CD4-positive, alpha-beta T cell (primary cell): ENCODE measurements at regions not wholly inside any gene's neighbourhood (a gene's known extent, or its start where the extent isn't known, plus 50 kb on each side); places are given as distances from the start of the nearest gene placed in this dataset.
"Not testable (repeated sequence)": the region's sequence is repeated elsewhere in the genome, so short reads cannot be mapped to it uniquely, and the experiment has no call there.

Source experiments
- ATAC-seq: fragments of 200-7000 bp; cut with Tn5 transposase; one replicate; pipeline ENCODE4 v1.10.0; 2022; ENCODE audit warnings: mild to moderate bottlenecking; ENCODE audit not compliant: poor library complexity
- CTCF ChIA-PET: fragments of 350-600 bp; sonication (Branson Sonifier 250); formaldehyde crosslinking; loops from one replicate; lab custom pipeline; 2021; ENCODE audit warnings: antibody characterized with exemption, inconsistent platforms; lab: Charles Lee
- POLR2A ChIA-PET: fragments of 350-600 bp; sonication (Branson Sonifier 250); formaldehyde crosslinking; loops from one replicate; lab custom pipeline; 2021; ENCODE audit warnings: antibody characterized with exemption, inconsistent platforms; lab: Charles Lee
- DNase-seq, 14 experiments: peaks; one replicate each; pipeline ENCODE4 v3.0.0-alpha.2; 2013 to 2020; ENCODE audit warnings: mixed read lengths in 2 of 14
- H3K27ac ChIP-seq, 2 donors: one replicate each; pipeline versions ENCODE4 v1.5.1 to v1.7.0; 2013; ENCODE audit warnings: low read length in 2 of 2, low read depth in 1 of 2, mild to moderate bottlenecking in 1 of 2
- H3K27me3 ChIP-seq, 2 experiments: 1 replicate in 1 of 2; 2 replicates in 1 of 2; pipeline versions ENCODE4 v1.6.1 to v1.7.0; 2013; ENCODE audit warnings: low read length in 2 of 2, control low read depth in 1 of 2, mild to moderate bottlenecking in 1 of 2, moderate library complexity in 1 of 2; ENCODE audit not compliant: insufficient read depth in 2 of 2, control insufficient read depth in 1 of 2
- H3K36me3 ChIP-seq: one replicate; pipeline ENCODE4 v1.6.1; 2013; ENCODE audit warnings: low read length, control low read depth; ENCODE audit not compliant: insufficient read depth
- H3K4me1 ChIP-seq: one replicate; pipeline ENCODE4 v1.6.1; 2013; ENCODE audit warnings: low read length, control low read depth; ENCODE audit not compliant: insufficient read depth
- H3K4me3 ChIP-seq: one replicate; pipeline ENCODE4 v1.5.1; 2013; ENCODE audit warnings: mild to moderate bottlenecking, low read length, moderate library complexity
- H3K9me3 ChIP-seq, 2 experiments: 1 replicate in 1 of 2; 2 replicates in 1 of 2; pipeline versions ENCODE4 v1.6.1 to v1.7.0; 2013; ENCODE audit warnings: low read length in 2 of 2, mild to moderate bottlenecking in 2 of 2, control low read depth in 1 of 2, moderate library complexity in 1 of 2; ENCODE audit not compliant: control insufficient read depth in 1 of 2, insufficient read depth in 1 of 2
- H3K27ac Mint-ChIP-seq: one replicate; pipeline ENCODE4 v1.8.0; 2020; ENCODE audit warnings: mixed read lengths
- H3K27me3 Mint-ChIP-seq: one replicate; pipeline ENCODE4 v1.8.0; 2021; ENCODE audit warnings: mixed read lengths
- H3K36me3 Mint-ChIP-seq: one replicate; pipeline ENCODE4 v1.8.0; 2021; ENCODE audit warnings: low read depth, mixed read lengths
- H3K4me1 Mint-ChIP-seq: one replicate; pipeline ENCODE4 v1.8.0; 2021; ENCODE audit warnings: low read depth, mixed read lengths
- H3K4me3 Mint-ChIP-seq: one replicate; pipeline ENCODE4 v1.8.0; 2020; ENCODE audit warnings: mild to moderate bottlenecking, mixed read lengths
- H3K9me3 Mint-ChIP-seq: one replicate; pipeline ENCODE4 v1.8.0; 2020; ENCODE audit warnings: mixed read lengths
- intact Hi-C, 2 experiments: fragments of 100-400 bp; cut with DNase I in 1 of 2; cut with micrococcal nuclease in 1 of 2; formaldehyde crosslinking; loops; one replicate each; pipeline versions ENCODE4 v1.15.1 to v1.9.0; 2023 to 2025; cut with DNase I, micrococcal nuclease
- TF ChIP-seq, protein P1 (sequence below): fragments of 200-600 bp; IDR thresholded peaks from one replicate; pipeline ENCODE4 v1.8.0; 2022; ENCODE audit warnings: antibody characterized with exemption, mild to moderate bottlenecking

DNA sequence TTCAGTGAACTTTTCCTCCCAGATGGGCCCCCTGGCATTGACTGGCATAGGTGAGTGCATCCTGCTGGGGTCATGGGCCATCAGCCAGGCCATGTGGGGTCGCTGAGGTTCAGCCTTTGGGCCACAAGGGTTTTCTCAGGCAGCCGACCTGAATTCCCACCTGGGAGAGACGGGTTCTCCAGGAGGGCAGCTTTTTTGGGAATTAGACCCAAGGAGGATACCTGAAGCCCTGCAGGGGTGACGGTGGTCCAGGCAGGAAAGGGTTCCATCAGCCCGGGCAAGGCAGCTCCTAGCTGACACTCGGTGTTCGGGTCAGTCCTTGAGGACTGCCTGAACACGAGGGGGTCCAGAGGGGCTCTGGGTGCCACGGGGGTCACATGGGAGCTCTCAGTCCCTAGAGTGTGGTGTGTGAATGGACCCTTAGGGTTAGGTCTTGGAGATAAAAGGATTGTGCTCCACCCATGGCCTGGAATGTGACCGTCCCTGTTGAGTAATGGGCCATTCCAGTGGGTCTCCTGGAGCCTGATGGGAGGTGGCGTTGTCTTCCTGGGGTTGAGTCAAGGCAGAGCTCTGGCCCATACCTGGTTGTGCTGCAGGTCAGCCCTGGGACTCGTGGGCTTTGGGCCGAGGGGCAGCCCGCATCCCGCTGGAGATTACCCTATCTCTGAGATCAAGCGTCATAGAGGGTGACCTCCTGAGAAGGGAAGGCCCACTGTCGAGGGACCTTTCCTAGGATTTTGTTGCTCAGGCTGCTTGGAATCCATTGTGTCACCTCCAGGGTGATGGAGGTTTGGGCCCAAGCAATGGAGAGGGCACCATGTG, 192.8 kb downstream of the UBE3A start:
- H3K27me3 Mint-ChIP-seq = no peaks in the 10 kb centered on the region
- H3K4me1 ChIP-seq = no peaks in the 10 kb centered on the region
- no peaks in the 10 kb centered on the region for H3K9me3 Mint-ChIP-seq
- no peaks in the 10 kb centered on the region for H3K36me3 ChIP-seq
- intact Hi-C loops = loop anchor here in 1 of 2 experiments (5.0 kb wide), 1 partner anchor 499 kb away; no protein-coding TSS in a partner anchor
- DNase-seq = peak in 2 of 14 experiments; percentile 2 to 25
- H3K36me3 Mint-ChIP-seq = no peaks in the 10 kb centered on the region
- H3K4me1 Mint-ChIP-seq = no peaks in the 10 kb centered on the region
- no peak overlapping the region for H3K4me3 ChIP-seq
- H3K27ac ChIP-seq = no peak overlapping the region
- POLR2A ChIA-PET = no interaction called here
- CTCF ChIA-PET = no interaction called here
- TF ChIP-seq, protein P1, sequence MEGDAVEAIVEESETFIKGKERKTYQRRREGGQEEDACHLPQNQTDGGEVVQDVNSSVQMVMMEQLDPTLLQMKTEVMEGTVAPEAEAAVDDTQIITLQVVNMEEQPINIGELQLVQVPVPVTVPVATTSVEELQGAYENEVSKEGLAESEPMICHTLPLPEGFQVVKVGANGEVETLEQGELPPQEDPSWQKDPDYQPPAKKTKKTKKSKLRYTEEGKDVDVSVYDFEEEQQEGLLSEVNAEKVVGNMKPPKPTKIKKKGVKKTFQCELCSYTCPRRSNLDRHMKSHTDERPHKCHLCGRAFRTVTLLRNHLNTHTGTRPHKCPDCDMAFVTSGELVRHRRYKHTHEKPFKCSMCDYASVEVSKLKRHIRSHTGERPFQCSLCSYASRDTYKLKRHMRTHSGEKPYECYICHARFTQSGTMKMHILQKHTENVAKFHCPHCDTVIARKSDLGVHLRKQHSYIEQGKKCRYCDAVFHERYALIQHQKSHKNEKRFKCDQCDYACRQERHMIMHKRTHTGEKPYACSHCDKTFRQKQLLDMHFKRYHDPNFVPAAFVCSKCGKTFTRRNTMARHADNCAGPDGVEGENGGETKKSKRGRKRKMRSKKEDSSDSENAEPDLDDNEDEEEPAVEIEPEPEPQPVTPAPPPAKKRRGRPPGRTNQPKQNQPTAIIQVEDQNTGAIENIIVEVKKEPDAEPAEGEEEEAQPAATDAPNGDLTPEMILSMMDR = no peak
- H3K4me3 Mint-ChIP-seq = no peak overlapping the region
- ATAC-seq = no peak
- peaks cover 4 to 100% of the 10 kb centered on the region in 2 experiments for H3K9me3 ChIP-seq
- H3K27ac Mint-ChIP-seq = no peak overlapping the region
- H3K27me3 ChIP-seq = no peaks in the 10 kb centered on the region

- Mint-ChIP-seq H3K27me3 (no peaks in the 10 kb centered on the region), H3K4me1 (no peaks in the 10 kb centered on the region), H3K36me3 (no peaks in the 10 kb centered on the region), H3K4me3 (no peak overlapping the region), H3K9me3 (no peaks in the 10 kb centered on the region), H3K27ac (no peak overlapping the region)
- Histone ChIP-seq H3K27me3 (no peaks in the 10 kb centered on the region), H3K27ac (no peak overlapping the region), H3K9me3 (peaks cover 4 to 100% of the 10 kb centered on the region in 2 experiments), H3K36me3 (no peaks in the 10 kb centered on the region), H3K4me3 (no peak overlapping the region), H3K4me1 (no peaks in the 10 kb centered on the region)
- TF ChIP-seq, protein P1 = no peak
- POLR2A ChIA-PET = no interaction called here
- CTCF ChIA-PET = no interaction called here
- ATAC-seq (no peak), DNase-seq (peak in 1 of 14 experiments; percentile 3)
- intact Hi-C loops = loop anchor here in 1 of 2 experiments (5.0 kb wide), 1 partner anchor 500 kb away; no protein-coding TSS in a partner anchor
These were observed 192.0 kb downstream of the UBE3A start for GRCh38 chr15:25246641-25247406.

DNA sequence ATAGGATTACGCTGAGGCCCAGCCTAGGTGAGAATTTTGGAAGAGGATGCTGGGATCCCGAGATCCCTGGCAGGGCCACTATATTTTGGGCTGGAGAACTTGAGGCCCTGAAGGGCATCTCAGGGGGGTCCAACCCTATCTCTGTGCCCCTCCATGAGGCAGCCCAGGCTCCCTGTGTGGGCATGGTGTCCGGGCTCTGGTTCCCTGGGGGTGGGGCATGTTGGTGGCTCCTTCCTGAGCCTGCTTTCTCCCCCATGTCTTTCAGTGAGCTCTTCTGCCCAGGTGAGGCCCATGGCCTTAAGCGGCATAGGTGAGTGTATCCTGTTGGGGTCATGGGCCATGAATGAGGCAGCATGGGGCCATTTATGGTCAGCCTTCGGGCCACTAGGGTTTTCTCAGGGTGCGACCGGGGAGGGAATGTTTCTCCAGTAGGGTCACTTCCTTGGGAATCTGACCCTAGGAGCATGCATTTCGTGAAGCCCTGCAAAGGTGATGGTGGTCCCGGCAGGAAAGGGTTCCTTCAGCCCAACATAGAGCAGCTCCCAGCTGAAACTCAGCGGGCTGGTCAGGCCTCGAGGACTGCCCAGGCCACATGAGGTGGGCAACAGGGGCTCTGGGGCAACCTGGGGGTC, 191.3 kb downstream of the UBE3A start:
- H3K4me3 Mint-ChIP-seq = no peak overlapping the region
- H3K27ac Mint-ChIP-seq = no peak overlapping the region
- no peaks in the 10 kb centered on the region for H3K9me3 Mint-ChIP-seq
- intact Hi-C loops = loop anchor here in 1 of 2 experiments (5.0 kb wide), 1 partner anchor 500 kb away; no protein-coding TSS in a partner anchor
- no peaks in the 10 kb centered on the region for H3K27me3 Mint-ChIP-seq
- H3K36me3 Mint-ChIP-seq = no peaks in the 10 kb centered on the region
- no peaks in the 10 kb centered on the region for H3K4me1 Mint-ChIP-seq
- TF ChIP-seq, protein P1 = no peak
- CTCF ChIA-PET = no interaction called here
- Histone ChIP-seq H3K27ac (no peak overlapping the region), H3K27me3 (no peaks in the 10 kb centered on the region), H3K4me1 (no peaks in the 10 kb centered on the region), H3K9me3 (peaks cover 4 to 97% of the 10 kb centered on the region in 2 experiments), H3K4me3 (no peak overlapping the region), H3K36me3 (no peaks in the 10 kb centered on the region)
- peak in 2 of 14 experiments; percentile 1 for DNase-seq
- POLR2A ChIA-PET = no interaction called here
- ATAC-seq = no peak

- intact Hi-C loops = loop anchor here in 1 of 2 experiments (5.0 kb wide), 1 partner anchor 501 kb away; no protein-coding TSS in a partner anchor
- DNase-seq, CTCF ChIA-PET, H3K4me3 ChIP-seq, H3K4me3 Mint-ChIP-seq, H3K27me3 Mint-ChIP-seq, H3K9me3 Mint-ChIP-seq, H3K27ac ChIP-seq, H3K27me3 ChIP-seq, ATAC-seq, H3K36me3 ChIP-seq, H3K36me3 Mint-ChIP-seq, POLR2A ChIA-PET, H3K27ac Mint-ChIP-seq, H3K4me1 ChIP-seq, H3K4me1 Mint-ChIP-seq: not testable (repeated sequence)
- H3K9me3 ChIP-seq = peaks cover 4 to 94% of the 10 kb centered on the region in 2 experiments
These were observed 190.7 kb downstream of the UBE3A start for GRCh38 chr15:25248087-25248486.
